K562 (cell line): ENCODE measurements at regions not wholly inside any gene's neighbourhood (a gene's known extent, or its start where the extent isn't known, plus 50 kb on each side); places are given as distances from the start of the nearest gene placed in this dataset.

ENCODE experiments used
- ATAC-seq: fragments of 200-7000 bp; cut with Tn5 transposase; 3 replicates; pipeline ENCODE4 v1.9.1; 2020; ENCODE audit warnings: moderate library complexity
- BruUV-seq: library from RNA; stranded (reverse); fragments of 400-500 nt; replicated peaks from 2 replicates; lab custom pipeline; 2021; lab: Mats Ljungman, UMichigan
- CTCF ChIA-PET: fragments of 300-600 bp; formaldehyde crosslinking; extraction: SDS; loops from one replicate; lab custom pipeline; 2021; ENCODE audit warnings: low intra/inter-chr PET ratio; lab: Yijun Ruan, JAX
- POLR2A ChIA-PET: fragments of 300-600, 350-650 bp; sonication (Branson Sonifier 250); formaldehyde crosslinking; extraction: SDS; loops from one replicate; lab custom pipeline; 2021; ENCODE audit warnings: antibody characterized with exemption, inconsistent platforms; lab: Yijun Ruan, JAX
- DNase-seq, 4 experiments: peaks; one replicate each; pipeline versions ENCODE4 v3.0.0 to v3.0.0-alpha.2; 2011 to 2018; ENCODE audit warnings: low spot score in 3 of 4, mixed read lengths in 3 of 4; ENCODE audit errors: extremely low read depth in 1 of 4
- FAIRE-seq: peaks from 2 replicates; lab custom pipeline; 2011; peaks lifted over from hg19 to GRCh38; lab: Jason Lieb, UNC
- H2AFZ ChIP-seq: 2 replicates; pipeline ENCODE4 v1.6.0; 2011; ENCODE audit warnings: low read depth, low read length, control low read depth, inconsistent platforms
- H3K27ac ChIP-seq: fragments of 200-600 bp; 3 replicates; pipeline ENCODE4 v1.8.0; 2011; ENCODE audit warnings: low read depth, mild to moderate bottlenecking, control low read depth, inconsistent platforms, low read length, moderate library complexity, mixed read lengths; ENCODE audit errors: extremely low read depth
- H3K27me3 ChIP-seq, 2 experiments: fragments of 300-600 bp in 1 of 2; 2 replicates in 1 of 2; 3 replicates in 1 of 2; pipeline versions ENCODE4 v1.6.0 to v1.8.0; 2011; ENCODE audit warnings: inconsistent platforms in 2 of 2, low read length in 2 of 2, mild to moderate bottlenecking in 1 of 2, mixed read lengths in 1 of 2, moderate library complexity in 1 of 2; ENCODE audit not compliant: control insufficient read depth in 2 of 2, insufficient read depth in 2 of 2
- H3K36me3 ChIP-seq: fragments of 300-600 bp; 3 replicates; pipeline ENCODE4 v1.8.0; 2011; ENCODE audit warnings: mild to moderate bottlenecking, low read length, inconsistent platforms; ENCODE audit not compliant: control insufficient read depth, insufficient read depth
- H3K4me1 ChIP-seq, 2 experiments: fragments of 200-600 bp in 1 of 2; replicated peaks in 1 of 2; 2 replicates in 1 of 2; 3 replicates in 1 of 2; pipeline versions ENCODE4 v1.5.1 to v1.8.0; 2011; ENCODE audit warnings: inconsistent platforms in 2 of 2, low read length in 2 of 2, mild to moderate bottlenecking in 1 of 2, mixed read lengths in 1 of 2, moderate library complexity in 1 of 2; ENCODE audit not compliant: control insufficient read depth in 2 of 2, insufficient read depth in 2 of 2
- H3K4me2 ChIP-seq: 2 replicates; pipeline ENCODE4 v1.6.1; 2011; ENCODE audit warnings: low read length, control low read depth, inconsistent platforms, mixed read lengths; ENCODE audit not compliant: insufficient read depth
- H3K4me3 ChIP-seq: fragments of 200-600 bp; sonication (generic), shearing (Covaris generic); 2 replicates; pipeline ENCODE4 v1.5.1; 2016; ENCODE audit warnings: control low read depth, inconsistent platforms
- H3K79me2 ChIP-seq: fragments of 200-600 bp; 3 replicates; pipeline ENCODE4 v1.8.0; 2011; ENCODE audit warnings: low read length, inconsistent platforms; ENCODE audit not compliant: control insufficient read depth, insufficient read depth
- H3K9ac ChIP-seq, 2 experiments: 2 replicates each; pipeline versions ENCODE4 v1.6.0 to v1.6.1; 2011; ENCODE audit warnings: low read depth in 2 of 2, low read length in 2 of 2, control low read depth in 1 of 2, inconsistent platforms in 1 of 2, mild to moderate bottlenecking in 1 of 2, mixed read lengths in 1 of 2; ENCODE audit not compliant: insufficient read depth in 1 of 2
- H3K9me1 ChIP-seq: one replicate; pipeline ENCODE4 v1.6.0; 2011; ENCODE audit warnings: inconsistent platforms, mild to moderate bottlenecking, low read length, moderate library complexity; ENCODE audit not compliant: control insufficient read depth, insufficient read depth
- H3K9me3 ChIP-seq: replicated peaks from 2 replicates; pipeline ENCODE4 v1.5.1; 2011; ENCODE audit warnings: low read depth, low read length, inconsistent platforms; ENCODE audit not compliant: control insufficient read depth, insufficient read depth
- H4K20me1 ChIP-seq: replicated peaks from 2 replicates; pipeline ENCODE4 v1.6.1; 2011; ENCODE audit warnings: low read length, inconsistent platforms, mixed read lengths; ENCODE audit not compliant: control insufficient read depth, insufficient read depth
- ARID1B ChIP-seq: fragments of 450-650 bp; IDR thresholded peaks from 2 replicates; pipeline ENCODE4 v1.6.1; 2016; ENCODE audit warnings: antibody characterized with exemption, mild to moderate bottlenecking, inconsistent platforms
- ETV5 ChIP-seq: sonication (generic); formaldehyde crosslinking; IDR thresholded peaks from 2 replicates; pipeline ENCODE4 v1.4.0; 2020; ENCODE audit warnings: low read depth, mild to moderate bottlenecking, missing genetic modification reagents
- FOXJ2 ChIP-seq: fragments of 200-800 bp; sonication (Bioruptor generic); IDR thresholded peaks from 2 replicates; pipeline ENCODE4 v1.6.1; 2016; ENCODE audit warnings: missing genetic modification characterization, missing compliant biosample characterization
- HMG20A ChIP-seq: fragments of 450-650 bp; formaldehyde crosslinking; conservative IDR thresholded peaks from 2 replicates; pipeline ENCODE4 v1.4.0; 2020; ENCODE audit warnings: mild to moderate bottlenecking, mixed read lengths
- HNRNPUL1 ChIP-seq: fragments of 200-400 bp; formaldehyde crosslinking; IDR thresholded peaks from 2 replicates; pipeline ENCODE4 v1.6.1; 2017; ENCODE audit warnings: low read length
- MYBL2 ChIP-seq, 2 experiments: fragments of 450-650 bp in 1 of 2; sonication (generic) in 1 of 2; formaldehyde crosslinking in 1 of 2; IDR thresholded peaks; 2 replicates each; pipeline versions ENCODE4 v1.6.1 to v1.8.1; 2017 to 2022; ENCODE audit warnings: borderline replicate concordance in 1 of 2, inconsistent platforms in 1 of 2, low read depth in 1 of 2, mild to moderate bottlenecking in 1 of 2, missing genetic modification reagents in 1 of 2, moderate library complexity in 1 of 2
- SNRNP70 ChIP-seq: fragments of 200-400 bp; formaldehyde crosslinking; optimal IDR thresholded peaks from 2 replicates; pipeline ENCODE3; 2017; ENCODE audit warnings: low read depth, low read length
- TAF1 ChIP-seq: IDR thresholded peaks from 2 replicates; pipeline ENCODE4 v1.6.1; 2011; ENCODE audit warnings: mild to moderate bottlenecking, low read length, moderate library complexity; ENCODE audit not compliant: insufficient read depth, control insufficient read depth, severe bottlenecking; ENCODE audit errors: extremely low read depth
- ZBED1 ChIP-seq: IDR thresholded peaks from 2 replicates; pipeline ENCODE4 v1.6.1; 2014
- ZNF146 ChIP-seq: IDR thresholded peaks from one replicate; pipeline ENCODE4 v1.6.1; 2018; ENCODE audit warnings: missing compliant biosample characterization; ENCODE audit not compliant: unreplicated experiment
- ZNF707 ChIP-seq: fragments of 250-450 bp; sonication (Bioruptor Pico); conservative IDR thresholded peaks from 2 replicates; pipeline ENCODE4 v1.8.0; 2022; ENCODE audit warnings: inconsistent platforms, mild to moderate bottlenecking, moderate library complexity
- ZSCAN29 ChIP-seq: fragments of 450-650 bp; IDR thresholded peaks from 2 replicates; pipeline ENCODE4 v1.6.1; 2017
- WGBS: fragments of 100-300 bp; shearing (Covaris generic); methylation state at CpG from one replicate; pipeline ENCODE4 v1.1.6; 2016; ENCODE audit warnings: low coverage, mixed read lengths; ENCODE audit not compliant: insufficient coverage; ENCODE audit errors: missing lambda C conversion rate; 5-methylcytosine and 5-hydroxymethylcytosine counted together
- in situ Hi-C: fragments of 300-500 bp; cut with MboI; formaldehyde crosslinking; loops from 4 replicates; pipeline ENCODE4 v1.15.0; 2018; ENCODE audit warnings: inconsistent platforms, mixed read lengths
- intact Hi-C: fragments of 100-400 bp; cut with micrococcal nuclease; formaldehyde crosslinking; loops from 2 replicates; pipeline ENCODE4 v1.14.2; 2022
- TF ChIP-seq, protein P1 (sequence below): fragments of 200-600 bp; sonication (generic); IDR thresholded peaks from one replicate; pipeline ENCODE4 v1.6.1; 2012; ENCODE audit warnings: mild to moderate bottlenecking, low read depth, low read length, inconsistent platforms

DNA sequence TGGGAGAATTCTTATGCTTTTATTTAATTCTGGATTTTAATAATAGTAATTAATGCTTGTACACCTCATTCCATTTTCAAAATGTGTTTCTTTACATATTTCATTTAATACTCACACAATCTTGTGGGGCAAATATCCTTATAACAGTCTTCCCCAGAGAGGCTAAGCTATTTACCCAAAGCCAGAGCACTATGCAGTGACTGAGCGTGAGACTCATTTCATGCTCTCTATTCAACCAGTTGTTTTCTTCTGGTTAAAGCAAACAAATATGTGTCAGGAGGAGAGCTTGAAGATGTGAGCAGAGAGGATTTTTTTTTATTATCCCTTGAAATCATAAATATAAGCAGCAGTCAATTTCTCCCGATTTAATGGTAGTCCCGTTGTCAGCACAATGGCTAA is 548.3 kb upstream of the TBL1XR1 start:
- intact Hi-C loops (no loop called here), in situ Hi-C loops (no loop called here)
- no peaks in the 10 kb centered on the region for H3K9me1 ChIP-seq
- H3K9ac ChIP-seq: no peak overlapping the region
- no peak overlapping the region for H3K4me3 ChIP-seq
- CTCF ChIA-PET: no interaction called here
- no peaks in the 10 kb centered on the region for H4K20me1 ChIP-seq
- no peak overlapping the region for H3K27ac ChIP-seq
- 29% methylated on average over 3 of the region's 3 CpGs for WGBS
- no peaks in the 10 kb centered on the region for H3K79me2 ChIP-seq
- no peak for ATAC-seq
- H3K4me1 ChIP-seq: peaks cover 0 to 5% of the 10 kb centered on the region in 2 experiments; a peak in 3 of 5 replicates
- DNase-seq: no peak
- no peak overlapping the region for H3K4me2 ChIP-seq
- BruUV-seq: no TSS peak
- H3K9me3 ChIP-seq: no peaks in the 10 kb centered on the region
- H3K27me3 ChIP-seq: no peaks in the 10 kb centered on the region
- H3K36me3 ChIP-seq: no peaks in the 10 kb centered on the region
- H2AFZ ChIP-seq: no peak overlapping the region
- no peak for FAIRE-seq
- POLR2A ChIA-PET: no interaction called here
- TF ChIP-seq HMG20A (CRISPR knock-in tag) (no peak), MYBL2 (IDR thresholded peaks at IDR 0.05; ENCODE audit: low read depth) (no peak), MYBL2 (CRISPR knock-in tag; IDR thresholded peaks at IDR 0.05; ENCODE audit: borderline replicate concordance) (no peak), ZNF146 (CRISPR knock-in tag) (no peak), ETV5 (CRISPR knock-in tag) (no peak), FOXJ2 (tag) (no peak), ZNF707 (CRISPR knock-in tag) (no peak), SNRNP70 (no peak), HNRNPUL1 (no peak), ZBED1 (no peak), ARID1B (no peak), TAF1 (no peak), ZSCAN29 (no peak)
- TF ChIP-seq, protein P1, sequence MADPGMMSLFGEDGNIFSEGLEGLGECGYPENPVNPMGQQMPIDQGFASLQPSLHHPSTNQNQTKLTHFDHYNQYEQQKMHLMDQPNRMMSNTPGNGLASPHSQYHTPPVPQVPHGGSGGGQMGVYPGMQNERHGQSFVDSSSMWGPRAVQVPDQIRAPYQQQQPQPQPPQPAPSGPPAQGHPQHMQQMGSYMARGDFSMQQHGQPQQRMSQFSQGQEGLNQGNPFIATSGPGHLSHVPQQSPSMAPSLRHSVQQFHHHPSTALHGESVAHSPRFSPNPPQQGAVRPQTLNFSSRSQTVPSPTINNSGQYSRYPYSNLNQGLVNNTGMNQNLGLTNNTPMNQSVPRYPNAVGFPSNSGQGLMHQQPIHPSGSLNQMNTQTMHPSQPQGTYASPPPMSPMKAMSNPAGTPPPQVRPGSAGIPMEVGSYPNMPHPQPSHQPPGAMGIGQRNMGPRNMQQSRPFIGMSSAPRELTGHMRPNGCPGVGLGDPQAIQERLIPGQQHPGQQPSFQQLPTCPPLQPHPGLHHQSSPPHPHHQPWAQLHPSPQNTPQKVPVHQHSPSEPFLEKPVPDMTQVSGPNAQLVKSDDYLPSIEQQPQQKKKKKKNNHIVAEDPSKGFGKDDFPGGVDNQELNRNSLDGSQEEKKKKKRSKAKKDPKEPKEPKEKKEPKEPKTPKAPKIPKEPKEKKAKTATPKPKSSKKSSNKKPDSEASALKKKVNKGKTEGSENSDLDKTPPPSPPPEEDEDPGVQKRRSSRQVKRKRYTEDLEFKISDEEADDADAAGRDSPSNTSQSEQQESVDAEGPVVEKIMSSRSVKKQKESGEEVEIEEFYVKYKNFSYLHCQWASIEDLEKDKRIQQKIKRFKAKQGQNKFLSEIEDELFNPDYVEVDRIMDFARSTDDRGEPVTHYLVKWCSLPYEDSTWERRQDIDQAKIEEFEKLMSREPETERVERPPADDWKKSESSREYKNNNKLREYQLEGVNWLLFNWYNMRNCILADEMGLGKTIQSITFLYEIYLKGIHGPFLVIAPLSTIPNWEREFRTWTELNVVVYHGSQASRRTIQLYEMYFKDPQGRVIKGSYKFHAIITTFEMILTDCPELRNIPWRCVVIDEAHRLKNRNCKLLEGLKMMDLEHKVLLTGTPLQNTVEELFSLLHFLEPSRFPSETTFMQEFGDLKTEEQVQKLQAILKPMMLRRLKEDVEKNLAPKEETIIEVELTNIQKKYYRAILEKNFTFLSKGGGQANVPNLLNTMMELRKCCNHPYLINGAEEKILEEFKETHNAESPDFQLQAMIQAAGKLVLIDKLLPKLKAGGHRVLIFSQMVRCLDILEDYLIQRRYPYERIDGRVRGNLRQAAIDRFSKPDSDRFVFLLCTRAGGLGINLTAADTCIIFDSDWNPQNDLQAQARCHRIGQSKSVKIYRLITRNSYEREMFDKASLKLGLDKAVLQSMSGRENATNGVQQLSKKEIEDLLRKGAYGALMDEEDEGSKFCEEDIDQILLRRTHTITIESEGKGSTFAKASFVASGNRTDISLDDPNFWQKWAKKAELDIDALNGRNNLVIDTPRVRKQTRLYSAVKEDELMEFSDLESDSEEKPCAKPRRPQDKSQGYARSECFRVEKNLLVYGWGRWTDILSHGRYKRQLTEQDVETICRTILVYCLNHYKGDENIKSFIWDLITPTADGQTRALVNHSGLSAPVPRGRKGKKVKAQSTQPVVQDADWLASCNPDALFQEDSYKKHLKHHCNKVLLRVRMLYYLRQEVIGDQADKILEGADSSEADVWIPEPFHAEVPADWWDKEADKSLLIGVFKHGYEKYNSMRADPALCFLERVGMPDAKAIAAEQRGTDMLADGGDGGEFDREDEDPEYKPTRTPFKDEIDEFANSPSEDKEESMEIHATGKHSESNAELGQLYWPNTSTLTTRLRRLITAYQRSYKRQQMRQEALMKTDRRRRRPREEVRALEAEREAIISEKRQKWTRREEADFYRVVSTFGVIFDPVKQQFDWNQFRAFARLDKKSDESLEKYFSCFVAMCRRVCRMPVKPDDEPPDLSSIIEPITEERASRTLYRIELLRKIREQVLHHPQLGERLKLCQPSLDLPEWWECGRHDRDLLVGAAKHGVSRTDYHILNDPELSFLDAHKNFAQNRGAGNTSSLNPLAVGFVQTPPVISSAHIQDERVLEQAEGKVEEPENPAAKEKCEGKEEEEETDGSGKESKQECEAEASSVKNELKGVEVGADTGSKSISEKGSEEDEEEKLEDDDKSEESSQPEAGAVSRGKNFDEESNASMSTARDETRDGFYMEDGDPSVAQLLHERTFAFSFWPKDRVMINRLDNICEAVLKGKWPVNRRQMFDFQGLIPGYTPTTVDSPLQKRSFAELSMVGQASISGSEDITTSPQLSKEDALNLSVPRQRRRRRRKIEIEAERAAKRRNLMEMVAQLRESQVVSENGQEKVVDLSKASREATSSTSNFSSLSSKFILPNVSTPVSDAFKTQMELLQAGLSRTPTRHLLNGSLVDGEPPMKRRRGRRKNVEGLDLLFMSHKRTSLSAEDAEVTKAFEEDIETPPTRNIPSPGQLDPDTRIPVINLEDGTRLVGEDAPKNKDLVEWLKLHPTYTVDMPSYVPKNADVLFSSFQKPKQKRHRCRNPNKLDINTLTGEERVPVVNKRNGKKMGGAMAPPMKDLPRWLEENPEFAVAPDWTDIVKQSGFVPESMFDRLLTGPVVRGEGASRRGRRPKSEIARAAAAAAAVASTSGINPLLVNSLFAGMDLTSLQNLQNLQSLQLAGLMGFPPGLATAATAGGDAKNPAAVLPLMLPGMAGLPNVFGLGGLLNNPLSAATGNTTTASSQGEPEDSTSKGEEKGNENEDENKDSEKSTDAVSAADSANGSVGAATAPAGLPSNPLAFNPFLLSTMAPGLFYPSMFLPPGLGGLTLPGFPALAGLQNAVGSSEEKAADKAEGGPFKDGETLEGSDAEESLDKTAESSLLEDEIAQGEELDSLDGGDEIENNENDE: no peak
